ENCODE measurements at regions not wholly inside any gene's neighbourhood (a gene's known extent, or its start where the extent isn't known, plus 50 kb on each side); places are given as distances from the start of the nearest gene placed in this dataset.

DNA sequence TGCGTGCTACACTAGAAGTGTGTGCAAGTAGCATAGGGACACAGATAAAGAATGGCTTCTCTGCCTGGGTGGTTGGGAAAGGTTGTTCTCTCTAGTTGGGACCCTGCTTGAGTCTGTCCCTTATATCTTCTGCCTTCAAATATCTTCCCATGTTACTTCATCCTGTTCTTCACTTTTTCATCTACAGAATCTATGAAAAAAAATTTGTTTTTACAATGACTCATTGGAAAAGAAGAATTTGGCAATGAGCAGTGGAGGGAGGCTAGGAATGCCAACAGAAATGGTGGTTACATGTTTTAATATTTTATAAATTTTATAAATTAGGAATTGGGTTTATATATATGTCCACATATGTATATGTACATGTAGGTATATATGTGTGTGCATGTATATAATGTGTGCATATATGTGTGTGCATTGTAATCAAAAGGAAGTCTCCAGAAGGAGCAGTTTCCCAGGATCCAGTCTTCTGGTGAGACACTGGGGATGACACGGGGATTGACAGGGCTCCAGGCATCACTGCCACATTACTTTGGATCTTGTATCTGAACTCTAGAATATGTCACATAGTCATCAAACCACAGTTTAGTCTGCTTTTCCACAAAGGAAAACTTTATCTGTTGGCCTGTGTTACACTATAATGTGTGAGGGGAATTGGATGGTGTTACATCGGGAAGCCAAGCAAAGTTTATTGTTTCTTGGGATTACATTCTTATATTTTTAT is 75.3 kb upstream of the RIPOR2 start:
- Histone ChIP-seq H3K4me1 (ENCODE audit: control insufficient read depth in 2 of 2, insufficient read depth in 2 of 2, low read length in 2 of 2) (peaks cover 4% of the 10 kb centered on the region in 2 donors), H3K9ac (ENCODE audit: low read depth in 1 of 2, low read length in 2 of 2) (no peak overlapping the region), H3K27me3 (ENCODE audit: control insufficient read depth in 2 of 2, insufficient read depth in 2 of 2, low read length in 2 of 2) (no peaks in the 10 kb centered on the region), H3K9me3 (ENCODE audit: control insufficient read depth in 2 of 2, low read length in 2 of 2) (no peaks in the 10 kb centered on the region), H3K4me3 (ENCODE audit: low read length in 2 of 2) (no peak overlapping the region), H3K27ac (ENCODE audit: low read depth in 2 of 2, low read length in 2 of 2) (no peak overlapping the region), H3K36me3 (ENCODE audit: control insufficient read depth in 2 of 2, insufficient read depth in 2 of 2, low read length in 2 of 2) (no peaks in the 10 kb centered on the region)

GRCh38 chr6:25012657-25013056 is 76.9 kb upstream of the RIPOR2 start:
- Histone ChIP-seq H3K9me3 (ENCODE audit: control insufficient read depth in 2 of 2, low read length in 2 of 2) (no peaks in the 10 kb centered on the region), H3K4me1 (ENCODE audit: control insufficient read depth in 2 of 2, insufficient read depth in 2 of 2, low read length in 2 of 2) (no peaks in the 10 kb centered on the region), H3K36me3 (ENCODE audit: control insufficient read depth in 2 of 2, insufficient read depth in 2 of 2, low read length in 2 of 2) (no peaks in the 10 kb centered on the region), H3K27ac (ENCODE audit: low read depth in 2 of 2, low read length in 2 of 2) (no peak overlapping the region), H3K27me3 (ENCODE audit: control insufficient read depth in 2 of 2, insufficient read depth in 2 of 2, low read length in 2 of 2) (no peaks in the 10 kb centered on the region), H3K4me3 (ENCODE audit: low read length in 2 of 2) (no peak overlapping the region), H3K9ac (ENCODE audit: low read depth in 1 of 2, low read length in 2 of 2) (no peak overlapping the region)

DNA sequence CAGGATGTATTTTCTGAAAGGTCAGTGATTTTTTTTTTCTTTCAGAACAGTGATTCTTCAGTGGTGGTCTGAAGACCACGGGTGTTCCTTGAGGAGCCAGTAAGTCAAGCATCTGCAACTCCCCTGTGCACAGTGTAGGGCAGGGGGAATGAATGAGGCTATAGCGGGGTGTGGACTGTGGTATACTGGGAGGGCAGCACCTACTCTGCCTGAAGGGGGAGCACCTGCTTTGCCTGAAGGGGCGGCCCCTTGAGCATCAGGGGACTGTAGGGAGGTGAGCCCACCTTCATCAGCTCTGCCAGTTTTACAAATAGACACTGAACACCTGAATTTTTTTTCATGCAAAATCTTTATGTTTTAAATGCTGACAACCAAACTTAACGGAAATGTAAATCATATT is 77.5 kb upstream of the RIPOR2 start:
- no peak overlapping the region for H3K9ac ChIP-seq (ENCODE audit: low read depth in 1 of 2, low read length in 2 of 2)
- no peaks in the 10 kb centered on the region for H3K9me3 ChIP-seq (ENCODE audit: control insufficient read depth in 2 of 2, low read length in 2 of 2)
- H3K36me3 ChIP-seq (ENCODE audit: control insufficient read depth in 2 of 2, insufficient read depth in 2 of 2, low read length in 2 of 2), result no peaks in the 10 kb centered on the region
- H3K4me1 ChIP-seq (ENCODE audit: control insufficient read depth in 2 of 2, insufficient read depth in 2 of 2, low read length in 2 of 2), result no peaks in the 10 kb centered on the region
- H3K27ac ChIP-seq (ENCODE audit: low read depth in 2 of 2, low read length in 2 of 2), result no peak overlapping the region
- H3K4me3 ChIP-seq (ENCODE audit: low read length in 2 of 2), result no peak overlapping the region
- H3K27me3 ChIP-seq (ENCODE audit: control insufficient read depth in 2 of 2, insufficient read depth in 2 of 2, low read length in 2 of 2), result no peaks in the 10 kb centered on the region

DNA sequence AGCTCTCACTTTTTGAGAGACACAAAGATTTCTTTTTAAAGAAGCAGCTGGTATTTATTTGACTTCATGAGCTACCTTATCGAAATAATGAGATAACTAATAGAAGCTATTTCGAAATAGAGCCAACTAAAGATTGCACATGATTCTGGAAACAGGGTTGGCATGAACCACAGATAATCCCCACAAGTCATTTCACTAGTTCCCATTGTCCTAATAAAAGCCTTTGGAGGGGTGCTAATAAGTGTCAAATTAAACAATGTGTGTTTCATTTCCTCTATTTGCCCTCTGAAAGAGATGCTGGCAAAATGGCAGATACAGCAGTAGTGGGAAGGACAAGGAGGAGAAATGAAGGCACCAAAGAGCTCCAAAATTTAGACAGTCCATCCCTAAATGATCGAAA is 78.6 kb upstream of the RIPOR2 start:
- Histone ChIP-seq H3K4me1 (ENCODE audit: control insufficient read depth in 2 of 2, insufficient read depth in 2 of 2, low read length in 2 of 2) (no peaks in the 10 kb centered on the region), H3K27ac (ENCODE audit: low read depth in 2 of 2, low read length in 2 of 2) (no peak overlapping the region)

GRCh38 chr6:25014791-25015560 is 79.2 kb upstream of the RIPOR2 start:
- Histone ChIP-seq H3K4me3 (ENCODE audit: low read length in 2 of 2) (no peak overlapping the region), H3K36me3 (ENCODE audit: control insufficient read depth in 2 of 2, insufficient read depth in 2 of 2, low read length in 2 of 2) (no peaks in the 10 kb centered on the region), H3K27ac (ENCODE audit: low read depth in 2 of 2, low read length in 2 of 2) (no peak overlapping the region), H3K9me3 (ENCODE audit: control insufficient read depth in 2 of 2, low read length in 2 of 2) (no peaks in the 10 kb centered on the region), H3K27me3 (ENCODE audit: control insufficient read depth in 2 of 2, insufficient read depth in 2 of 2, low read length in 2 of 2) (no peaks in the 10 kb centered on the region), H3K4me1 (ENCODE audit: control insufficient read depth in 2 of 2, insufficient read depth in 2 of 2, low read length in 2 of 2) (no peaks in the 10 kb centered on the region), H3K9ac (ENCODE audit: low read depth in 1 of 2, low read length in 2 of 2) (no peak overlapping the region)

More for the DNA sequence above, 78.6 kb upstream of the RIPOR2 start:
- Histone ChIP-seq H3K4me3 (ENCODE audit: low read length in 2 of 2) (no peak overlapping the region), H3K36me3 (ENCODE audit: control insufficient read depth in 2 of 2, insufficient read depth in 2 of 2, low read length in 2 of 2) (no peaks in the 10 kb centered on the region), H3K27me3 (ENCODE audit: control insufficient read depth in 2 of 2, insufficient read depth in 2 of 2, low read length in 2 of 2) (no peaks in the 10 kb centered on the region), H3K9me3 (ENCODE audit: control insufficient read depth in 2 of 2, low read length in 2 of 2) (no peaks in the 10 kb centered on the region), H3K9ac (ENCODE audit: low read depth in 1 of 2, low read length in 2 of 2) (no peak overlapping the region)

DNA sequence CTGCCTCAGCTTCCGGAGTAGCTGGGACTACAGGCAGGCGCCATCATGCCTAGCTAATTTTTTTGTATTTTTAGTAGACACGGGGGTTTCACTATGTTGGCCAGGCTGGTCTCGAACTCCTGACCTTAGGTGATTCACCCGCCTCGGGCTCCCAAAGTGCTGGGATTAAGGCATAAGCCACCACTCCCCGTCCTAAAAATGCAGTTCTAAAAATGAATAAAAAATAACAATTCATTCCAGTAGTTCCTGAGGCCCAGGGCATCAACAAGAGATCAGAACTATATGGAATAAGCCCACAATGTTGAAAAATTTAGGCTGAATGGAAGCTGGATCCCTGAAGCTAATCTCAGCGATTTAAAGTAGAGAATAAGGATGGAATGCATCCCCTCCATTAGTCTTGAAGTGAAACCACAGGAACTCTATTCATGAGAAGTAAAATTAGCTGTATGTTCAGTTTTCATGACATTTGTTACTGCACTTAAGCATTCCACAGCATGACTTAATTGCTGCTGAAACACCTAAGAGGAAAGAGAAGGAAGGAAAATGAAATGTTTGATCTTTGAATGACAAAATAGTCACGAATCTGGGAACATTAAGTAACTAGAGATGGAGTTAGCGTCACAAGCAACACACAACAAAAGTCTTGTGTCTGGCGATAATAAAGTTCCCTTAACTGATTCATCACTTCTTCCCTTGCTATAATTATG is 80.4 kb upstream of the RIPOR2 start:
- Histone ChIP-seq H3K9ac (ENCODE audit: low read depth in 1 of 2, low read length in 2 of 2) (no peak overlapping the region), H3K4me3 (ENCODE audit: low read length in 2 of 2) (no peak overlapping the region), H3K27me3 (ENCODE audit: control insufficient read depth in 2 of 2, insufficient read depth in 2 of 2, low read length in 2 of 2) (no peaks in the 10 kb centered on the region), H3K36me3 (ENCODE audit: control insufficient read depth in 2 of 2, insufficient read depth in 2 of 2, low read length in 2 of 2) (no peaks in the 10 kb centered on the region), H3K4me1 (ENCODE audit: control insufficient read depth in 2 of 2, insufficient read depth in 2 of 2, low read length in 2 of 2) (no peaks in the 10 kb centered on the region), H3K27ac (ENCODE audit: low read depth in 2 of 2, low read length in 2 of 2) (no peak overlapping the region), H3K9me3 (ENCODE audit: control insufficient read depth in 2 of 2, low read length in 2 of 2) (no peaks in the 10 kb centered on the region)

GRCh38 chr6:25017486-25017885 is 81.7 kb upstream of the RIPOR2 start:
- H3K27ac ChIP-seq (ENCODE audit: low read depth in 2 of 2, low read length in 2 of 2), result no peak overlapping the region

GRCh38 chr6:25017932-25018567 is 82.3 kb upstream of the RIPOR2 start:
- Histone ChIP-seq H3K9me3 (ENCODE audit: control insufficient read depth in 2 of 2, low read length in 2 of 2) (no peaks in the 10 kb centered on the region), H3K27ac (ENCODE audit: low read depth in 2 of 2, low read length in 2 of 2) (no peak overlapping the region), H3K9ac (ENCODE audit: low read depth in 1 of 2, low read length in 2 of 2) (no peak overlapping the region), H3K36me3 (ENCODE audit: control insufficient read depth in 2 of 2, insufficient read depth in 2 of 2, low read length in 2 of 2) (no peaks in the 10 kb centered on the region), H3K4me1 (ENCODE audit: control insufficient read depth in 2 of 2, insufficient read depth in 2 of 2, low read length in 2 of 2) (no peaks in the 10 kb centered on the region), H3K4me3 (ENCODE audit: low read length in 2 of 2) (no peak overlapping the region), H3K27me3 (ENCODE audit: control insufficient read depth in 2 of 2, insufficient read depth in 2 of 2, low read length in 2 of 2) (no peaks in the 10 kb centered on the region)

More at GRCh38 chr6:25017486-25017885, 81.7 kb upstream of the RIPOR2 start:
- no peak overlapping the region for H3K9ac ChIP-seq (ENCODE audit: low read depth in 1 of 2, low read length in 2 of 2)
- H3K27me3 ChIP-seq (ENCODE audit: control insufficient read depth in 2 of 2, insufficient read depth in 2 of 2, low read length in 2 of 2), result no peaks in the 10 kb centered on the region
- H3K9me3 ChIP-seq (ENCODE audit: control insufficient read depth in 2 of 2, low read length in 2 of 2), result no peaks in the 10 kb centered on the region
- H3K36me3 ChIP-seq (ENCODE audit: control insufficient read depth in 2 of 2, insufficient read depth in 2 of 2, low read length in 2 of 2), result no peaks in the 10 kb centered on the region
- no peaks in the 10 kb centered on the region for H3K4me1 ChIP-seq (ENCODE audit: control insufficient read depth in 2 of 2, insufficient read depth in 2 of 2, low read length in 2 of 2)
- no peak overlapping the region for H3K4me3 ChIP-seq (ENCODE audit: low read length in 2 of 2)

DNA sequence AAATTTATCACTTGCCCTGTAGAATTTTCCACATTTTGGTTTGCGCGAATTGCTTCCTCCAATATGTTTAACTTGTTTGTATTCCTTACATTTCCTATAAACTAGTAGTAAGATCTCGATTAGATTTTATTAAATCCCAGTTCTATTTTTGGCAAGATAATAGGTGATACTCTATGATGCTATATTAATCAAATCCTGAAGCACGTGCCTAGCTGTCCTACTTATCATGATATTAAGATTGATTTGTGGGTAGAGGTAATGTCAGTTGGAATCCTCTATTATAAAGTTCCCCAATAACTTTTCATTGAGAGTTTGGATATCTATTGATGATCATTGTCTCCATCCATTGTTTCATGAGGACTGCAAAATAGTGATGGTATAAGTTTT is 82.8 kb upstream of the RIPOR2 start:
- no peaks in the 10 kb centered on the region for H3K27me3 ChIP-seq (ENCODE audit: control insufficient read depth in 2 of 2, insufficient read depth in 2 of 2, low read length in 2 of 2)
- H3K4me3 ChIP-seq (ENCODE audit: low read length in 2 of 2), result no peak overlapping the region
- H3K9me3 ChIP-seq (ENCODE audit: control insufficient read depth in 2 of 2, low read length in 2 of 2), result no peaks in the 10 kb centered on the region
- no peak overlapping the region for H3K27ac ChIP-seq (ENCODE audit: low read depth in 2 of 2, low read length in 2 of 2)
- no peaks in the 10 kb centered on the region for H3K4me1 ChIP-seq (ENCODE audit: control insufficient read depth in 2 of 2, insufficient read depth in 2 of 2, low read length in 2 of 2)
- H3K9ac ChIP-seq (ENCODE audit: low read depth in 1 of 2, low read length in 2 of 2), result no peak overlapping the region
- H3K36me3 ChIP-seq (ENCODE audit: control insufficient read depth in 2 of 2, insufficient read depth in 2 of 2, low read length in 2 of 2), result no peaks in the 10 kb centered on the region

DNA sequence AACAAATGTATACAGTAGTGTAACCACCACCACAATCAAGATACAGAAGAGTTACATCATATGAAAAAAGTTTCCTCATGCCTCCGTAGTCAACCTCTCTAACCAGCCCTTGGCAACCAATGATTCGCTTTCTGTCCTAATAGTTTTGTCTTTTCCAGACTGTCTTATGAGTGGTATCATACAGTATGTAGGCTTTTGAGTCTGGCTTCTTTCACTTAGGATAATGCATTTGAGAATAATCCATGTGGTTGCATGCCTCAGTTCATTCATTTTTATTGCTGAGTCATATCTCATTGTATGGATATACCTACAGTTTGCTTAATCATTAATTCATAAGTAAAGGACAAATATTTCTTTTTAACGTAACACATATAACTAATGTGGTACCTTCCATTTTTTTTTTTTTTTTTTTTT is 86.4 kb upstream of the RIPOR2 start:
- Histone ChIP-seq H3K9ac (ENCODE audit: low read depth in 1 of 2, low read length in 2 of 2) (no peak overlapping the region), H3K9me3 (ENCODE audit: control insufficient read depth in 2 of 2, low read length in 2 of 2) (no peaks in the 10 kb centered on the region), H3K4me1 (ENCODE audit: control insufficient read depth in 2 of 2, insufficient read depth in 2 of 2, low read length in 2 of 2) (no peaks in the 10 kb centered on the region), H3K27ac (ENCODE audit: low read depth in 2 of 2, low read length in 2 of 2) (no peak overlapping the region), H3K27me3 (ENCODE audit: control insufficient read depth in 2 of 2, insufficient read depth in 2 of 2, low read length in 2 of 2) (no peaks in the 10 kb centered on the region), H3K36me3 (ENCODE audit: control insufficient read depth in 2 of 2, insufficient read depth in 2 of 2, low read length in 2 of 2) (no peaks in the 10 kb centered on the region), H3K4me3 (ENCODE audit: low read length in 2 of 2) (no peak overlapping the region)

Measured in mucosa of rectum (tissue), 2 donors.